HepG2 (cell line): ENCODE measurements at regions not wholly inside any gene's neighbourhood (a gene's known extent, or its start where the extent isn't known, plus 50 kb on each side); places are given as distances from the start of the nearest gene placed in this dataset.

Experiments used
- CC2D1A ChIP-seq: sonication (generic); formaldehyde crosslinking; IDR thresholded peaks from 2 replicates; pipeline ENCODE4 v1.8.1; 2023; ENCODE audit warnings: mild to moderate bottlenecking, missing genetic modification reagents
- CEBPG ChIP-seq: IDR thresholded peaks from 2 replicates; pipeline ENCODE4 v1.6.1; 2016
- KIAA2018 ChIP-seq: sonication (generic); formaldehyde crosslinking; IDR thresholded peaks from 2 replicates; pipeline ENCODE4 v1.5.0; 2020; ENCODE audit warnings: mild to moderate bottlenecking, missing genetic modification reagents, borderline replicate concordance
- MED13 ChIP-seq: sonication (generic); formaldehyde crosslinking; IDR thresholded peaks from 2 replicates; pipeline ENCODE4 v1.5.0; 2020; ENCODE audit warnings: missing genetic modification reagents
- POGK ChIP-seq: sonication (generic); formaldehyde crosslinking; conservative IDR thresholded peaks from 2 replicates; pipeline ENCODE4 v1.8.0; 2022; ENCODE audit warnings: mild to moderate bottlenecking, moderate library complexity, missing genetic modification reagents
- SRF ChIP-seq: IDR thresholded peaks from 2 replicates; pipeline ENCODE4 v1.6.1; 2011; ENCODE audit warnings: mild to moderate bottlenecking, low read depth, low read length, moderate library complexity
- SSRP1 ChIP-seq: IDR thresholded peaks from 2 replicates; pipeline ENCODE4 v1.6.1; 2016; ENCODE audit warnings: control low read depth
- ZFX ChIP-seq: sonication (generic); formaldehyde crosslinking; IDR thresholded peaks from 2 replicates; pipeline ENCODE4 v1.4.0; 2020; ENCODE audit warnings: mild to moderate bottlenecking, low read depth, missing genetic modification reagents, moderate library complexity
- ZKSCAN1 ChIP-seq: fragments of 150-350 bp; IDR thresholded peaks from 2 replicates; pipeline ENCODE4 v1.6.1; 2014; ENCODE audit warnings: low read length
- ZNF205 ChIP-seq: IDR thresholded peaks from 2 replicates; pipeline ENCODE4 v1.6.1; 2018; ENCODE audit warnings: missing biosample characterization, missing genetic modification reagents
- ZNF414 ChIP-seq: sonication (generic); formaldehyde crosslinking; IDR thresholded peaks from 2 replicates; pipeline ENCODE4 v1.5.0; 2020; ENCODE audit warnings: missing genetic modification reagents
- ZNF460 ChIP-seq: sonication (generic); formaldehyde crosslinking; IDR thresholded peaks from 2 replicates; pipeline ENCODE4 v1.5.1; 2020; ENCODE audit warnings: missing genetic modification reagents, mild to moderate bottlenecking, borderline replicate concordance
- ZNF574 ChIP-seq: sonication (generic); formaldehyde crosslinking; IDR thresholded peaks from 2 replicates; pipeline ENCODE4 v1.4.0; 2020; ENCODE audit warnings: missing genetic modification reagents
- ZNF652 ChIP-seq: IDR thresholded peaks from 2 replicates; pipeline ENCODE4 v1.6.1; 2016; ENCODE audit warnings: low read depth, borderline replicate concordance
- ZNF747 ChIP-seq: sonication (generic); formaldehyde crosslinking; IDR thresholded peaks from 2 replicates; pipeline ENCODE4 v1.8.1; 2023; ENCODE audit warnings: missing genetic modification reagents, mild to moderate bottlenecking, borderline replicate concordance

GRCh38 chr2:203656522-203657287 is 49.7 kb upstream of the CD28 start (continued):
- TF ChIP-seq ZNF460 (CRISPR knock-in tag) (peak; percentile 26; the same call in 1 of the 2 replicates), SSRP1 (CRISPR knock-in tag) (peak; percentile 73; the same call in 1 of the 2 replicates), ZNF414 (CRISPR knock-in tag) (no peak), ZNF747 (CRISPR knock-in tag) (no peak), ZNF652 (no peak), ZKSCAN1 (no peak), CC2D1A (CRISPR knock-in tag) (no peak), SRF (no peak), CEBPG (CRISPR knock-in tag) (peak; percentile 99), ZNF574 (CRISPR knock-in tag) (peak; percentile 70), MED13 (CRISPR knock-in tag) (no peak), KIAA2018 (CRISPR knock-in tag) (no peak), POGK (CRISPR knock-in tag) (peak; percentile 84), ZFX (CRISPR knock-in tag) (peak; percentile 35; the same call in 1 of the 2 replicates), ZNF205 (no peak; the same call in 1 of the 2 replicates)
